SH-SY5Y (cell line): ENCODE measurements at regions not wholly inside any gene's neighbourhood (a gene's known extent, or its start where the extent isn't known, plus 50 kb on each side); places are given as distances from the start of the nearest gene placed in this dataset.

Experiments
- GATA2 ChIP-seq: IDR thresholded peaks from 2 replicates; pipeline ENCODE4 v1.6.1; 2011; ENCODE audit warnings: mild to moderate bottlenecking, low read depth, low read length
- GATA3 ChIP-seq: IDR thresholded peaks from 2 replicates; pipeline ENCODE4 v1.6.1; 2011; ENCODE audit warnings: low read depth, mild to moderate bottlenecking, low read length, moderate library complexity

DNA sequence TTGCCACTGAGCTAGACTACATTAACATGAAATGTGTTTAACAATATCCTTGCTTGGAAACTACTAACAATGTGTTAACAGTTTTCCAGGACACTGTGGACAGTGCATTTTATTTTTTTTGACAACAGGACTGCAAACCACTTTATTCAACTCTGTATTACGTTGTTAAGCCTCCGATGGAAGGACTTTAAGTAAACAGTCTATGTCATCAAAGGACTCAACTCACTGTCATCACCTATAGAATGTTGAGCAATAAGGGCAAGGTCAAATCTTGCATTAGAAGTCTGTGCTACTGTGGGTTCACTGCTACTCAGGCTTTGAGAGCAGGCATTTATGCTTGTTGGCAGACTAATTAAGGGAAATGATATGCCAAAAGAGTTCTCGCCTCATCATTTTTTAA is 483.7 kb downstream of the FLRT2 start:
- TF ChIP-seq GATA2 (no peak), GATA3 (no peak)

DNA sequence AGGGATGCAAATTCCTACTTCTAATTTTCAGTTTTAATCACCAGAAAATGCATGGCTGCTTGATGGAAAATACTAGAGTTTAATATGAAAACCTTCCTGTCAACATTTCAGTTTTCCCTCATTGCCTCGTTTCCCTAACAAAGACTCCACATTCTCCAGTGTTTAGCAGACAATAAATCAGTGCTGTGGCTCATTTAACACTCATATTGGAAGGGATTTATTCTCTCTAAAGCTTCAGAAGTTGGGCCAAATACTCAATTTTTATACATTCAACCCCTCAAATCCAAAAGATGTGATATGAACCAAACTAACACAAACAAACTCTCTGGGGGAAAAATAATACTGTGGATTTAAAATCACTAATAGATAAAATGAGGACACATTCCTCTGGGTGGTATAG is 482.5 kb downstream of the FLRT2 start:
- TF ChIP-seq GATA2 (no peak), GATA3 (no peak)

DNA sequence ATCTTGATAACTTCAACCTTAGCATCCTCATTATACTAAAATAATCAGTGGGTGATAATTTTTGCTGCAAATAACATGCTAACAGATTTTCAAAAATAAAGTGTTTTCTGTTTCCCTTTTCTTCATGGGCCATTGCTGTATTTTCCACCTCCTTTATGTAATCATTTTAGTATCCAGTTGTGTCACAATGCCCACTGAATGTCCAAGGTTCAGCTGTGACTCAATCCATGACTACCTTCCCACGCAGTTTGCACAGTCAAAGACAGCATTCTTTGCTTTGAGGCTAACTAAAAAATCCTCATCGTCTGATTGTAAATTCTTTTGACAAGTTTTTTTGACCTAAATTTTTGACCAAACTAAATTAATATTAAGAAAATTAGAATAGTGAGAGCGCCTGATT is 474.1 kb downstream of the FLRT2 start:
- no peak for TF ChIP-seq GATA3
- TF ChIP-seq GATA2: no peak

DNA sequence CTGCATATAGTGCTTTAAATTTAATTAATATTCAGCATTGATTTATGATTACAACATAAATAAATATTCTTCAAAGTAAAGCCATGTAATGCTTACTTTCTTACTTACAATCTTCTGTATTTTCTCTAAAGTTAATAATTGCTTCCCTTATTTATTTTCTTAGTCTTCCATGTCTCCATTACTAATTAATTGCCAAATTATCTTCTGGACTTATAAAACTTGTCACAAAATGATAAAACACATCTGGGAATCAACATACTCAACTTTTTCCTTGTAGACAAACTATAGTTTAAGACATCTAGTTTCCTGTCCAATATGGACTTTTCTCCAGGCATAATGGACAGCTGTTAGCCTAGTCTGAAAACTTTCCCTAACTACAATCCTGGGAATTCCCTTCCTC is 466.6 kb downstream of the FLRT2 start:
- TF ChIP-seq GATA3: no peak
- TF ChIP-seq GATA2: no peak

DNA sequence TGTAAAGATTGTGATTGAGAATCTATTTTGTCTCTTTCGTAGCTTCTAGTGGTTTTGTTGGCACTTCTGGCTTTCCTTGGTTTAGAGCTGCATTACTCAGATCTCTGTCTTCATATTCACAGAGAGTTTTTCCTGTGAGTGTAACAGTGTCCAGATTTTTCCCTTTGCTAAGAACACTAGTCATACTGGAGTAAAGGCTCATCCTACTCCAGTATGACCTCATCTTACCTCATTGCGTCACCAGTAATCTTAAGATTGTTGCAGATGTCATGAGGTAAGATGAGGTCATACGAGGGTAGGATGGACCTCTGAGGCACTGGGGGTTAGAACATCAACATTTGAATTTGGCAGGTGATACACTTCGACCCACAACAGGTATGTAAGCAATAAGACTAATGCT is 461.2 kb downstream of the FLRT2 start:
- TF ChIP-seq GATA2: no peak
- no peak for TF ChIP-seq GATA3

DNA sequence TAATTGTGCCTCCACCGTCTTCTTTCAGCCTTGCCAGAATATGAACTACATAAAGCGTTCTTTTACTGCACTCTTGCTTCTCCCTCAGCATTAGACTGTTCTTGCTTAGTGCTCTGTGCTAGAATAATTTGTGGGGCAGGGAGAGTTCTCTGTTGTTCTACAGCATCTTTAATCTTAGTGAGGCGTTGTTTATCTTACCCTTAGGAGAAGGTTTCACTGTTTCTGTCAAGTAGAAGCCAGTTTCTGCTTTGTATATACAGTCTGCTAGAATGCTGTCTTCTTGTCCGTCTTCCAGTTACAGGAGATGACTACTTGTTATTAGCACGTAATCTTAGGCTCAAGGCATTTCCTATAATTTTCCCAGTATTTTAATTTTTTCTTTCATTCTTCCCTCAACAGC is 458.0 kb downstream of the FLRT2 start:
- no peak for TF ChIP-seq GATA3
- no peak for TF ChIP-seq GATA2

DNA sequence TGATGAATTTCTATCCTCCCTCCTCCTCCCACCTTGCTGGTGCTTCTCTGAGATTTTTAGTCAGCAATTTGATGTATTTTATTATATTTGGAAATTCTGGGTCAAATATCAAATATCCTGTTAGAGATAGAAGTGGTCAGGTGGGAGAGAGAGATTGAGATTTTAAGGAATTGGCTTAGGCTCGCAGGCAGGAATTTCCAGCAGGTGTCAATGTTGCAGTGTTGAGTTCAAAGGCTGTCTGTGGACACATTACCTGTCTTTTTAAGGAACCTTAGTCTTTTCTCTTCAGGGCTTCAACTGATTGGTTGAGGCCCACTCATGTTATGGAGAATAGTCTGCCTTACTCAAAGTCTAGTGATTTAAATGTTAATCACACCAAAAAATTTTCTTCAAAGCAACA is 457.3 kb downstream of the FLRT2 start:
- no peak for TF ChIP-seq GATA3
- TF ChIP-seq GATA2: no peak

DNA sequence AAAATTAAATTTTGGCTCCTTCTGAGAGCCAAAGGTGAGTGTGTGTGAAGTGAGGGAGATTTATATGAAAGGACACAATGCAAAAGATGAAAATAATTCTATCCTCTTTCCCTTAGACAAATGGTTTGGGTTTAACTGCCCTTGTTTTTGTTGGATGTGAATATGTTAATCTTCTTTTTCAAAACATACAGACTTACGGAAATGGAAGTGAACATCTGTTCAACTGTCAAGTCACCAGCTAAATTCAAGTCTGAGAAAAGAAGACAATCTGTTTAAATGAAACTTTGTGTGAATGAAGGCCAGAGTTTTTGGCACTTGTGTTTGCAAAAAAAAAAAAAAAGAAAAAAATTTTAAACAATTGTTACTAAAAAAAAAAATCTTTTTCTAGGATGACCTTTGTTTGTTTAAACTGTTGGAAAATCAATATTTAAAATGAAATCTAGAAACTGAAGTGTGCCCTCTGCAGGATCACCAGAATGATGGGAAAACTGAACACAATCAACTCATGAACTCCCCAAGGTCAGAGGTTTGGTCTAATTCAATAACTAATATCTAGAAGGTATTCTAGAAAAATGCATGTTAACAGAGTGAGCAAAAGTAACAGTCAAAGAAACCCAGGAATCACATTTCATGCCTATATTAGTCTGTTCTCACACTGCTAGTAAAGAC is 448.8 kb downstream of the FLRT2 start:
- no peak for TF ChIP-seq GATA2
- no peak for TF ChIP-seq GATA3

DNA sequence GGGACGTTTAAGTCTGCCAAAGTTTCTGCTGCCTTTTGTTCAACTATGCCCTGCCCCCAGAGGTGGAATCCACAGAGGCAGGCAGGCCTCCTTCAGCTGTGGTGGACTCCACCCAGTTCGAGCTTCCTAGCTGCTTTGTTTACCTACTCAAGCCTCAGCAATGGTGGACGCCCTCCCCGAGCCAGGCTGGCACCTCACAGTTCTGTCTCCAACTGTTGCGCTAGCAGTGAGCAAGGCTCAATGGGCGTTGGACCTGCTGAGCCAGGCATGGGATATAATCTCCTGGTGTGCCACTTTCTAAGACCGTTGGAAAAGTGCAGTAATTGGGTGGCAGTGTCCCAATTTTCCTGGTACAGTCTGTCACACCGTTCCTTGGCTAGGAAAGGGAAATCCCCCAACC is 444.7 kb downstream of the FLRT2 start:
- no peak for TF ChIP-seq GATA2
- no peak for TF ChIP-seq GATA3

DNA sequence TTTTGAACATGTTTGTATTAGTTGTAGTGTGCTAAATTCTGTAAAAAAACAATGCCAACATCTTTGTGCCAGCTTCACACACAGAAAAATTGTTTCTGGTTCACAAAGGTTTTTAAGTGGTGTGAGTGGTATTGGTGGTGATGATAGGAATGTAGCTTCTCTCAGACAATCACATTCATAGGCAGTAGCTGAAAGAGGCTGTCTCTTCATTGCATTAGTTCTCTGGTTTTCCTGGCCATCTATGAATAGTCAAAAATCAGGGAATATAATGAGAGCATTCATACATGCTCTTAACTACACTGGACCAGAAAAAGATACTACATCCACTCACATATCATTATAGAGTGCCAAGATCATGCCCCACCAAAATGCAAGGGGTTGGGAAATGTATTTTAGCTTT is 433.5 kb downstream of the FLRT2 start:
- TF ChIP-seq GATA3: no peak
- TF ChIP-seq GATA2: no peak

DNA sequence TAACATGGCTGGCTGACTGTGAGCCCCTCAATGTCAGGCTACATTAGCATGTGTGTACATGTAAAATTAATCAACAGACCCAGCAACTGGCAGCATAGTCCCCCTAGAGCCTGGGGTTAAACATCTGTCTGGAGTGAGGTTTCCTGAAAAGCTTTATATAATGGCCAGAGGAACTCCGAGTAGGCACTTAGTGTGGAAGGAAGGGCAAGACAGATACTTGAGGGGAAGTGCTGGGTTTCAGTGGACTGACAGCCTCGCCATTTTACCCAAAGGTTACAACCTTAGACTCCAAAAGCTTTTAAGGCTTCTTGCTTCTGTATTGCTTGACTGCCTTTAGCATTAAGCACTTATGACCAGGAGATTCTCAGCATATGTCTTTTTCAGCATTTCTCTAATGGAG is 430.8 kb downstream of the FLRT2 start:
- no peak for TF ChIP-seq GATA3

DNA sequence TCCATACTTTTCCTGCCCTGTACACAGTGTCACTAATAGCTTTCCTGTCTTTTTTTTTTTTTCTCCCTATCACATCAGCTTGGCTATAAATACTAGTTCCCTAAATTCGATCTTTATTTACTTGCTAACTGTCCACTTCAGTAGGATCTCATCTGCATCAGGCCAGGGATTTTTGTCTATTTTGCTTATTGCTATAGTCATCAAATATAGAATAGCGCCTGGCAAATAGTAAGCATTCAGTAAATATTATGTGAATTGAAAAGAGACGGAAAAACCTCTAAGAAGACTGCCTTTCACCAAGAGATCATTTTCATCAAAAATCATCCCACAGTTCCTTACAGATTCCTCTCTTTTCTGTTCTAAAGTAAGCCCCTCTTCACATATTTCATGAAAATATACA is 429.1 kb downstream of the FLRT2 start:
- TF ChIP-seq GATA3: no peak

DNA sequence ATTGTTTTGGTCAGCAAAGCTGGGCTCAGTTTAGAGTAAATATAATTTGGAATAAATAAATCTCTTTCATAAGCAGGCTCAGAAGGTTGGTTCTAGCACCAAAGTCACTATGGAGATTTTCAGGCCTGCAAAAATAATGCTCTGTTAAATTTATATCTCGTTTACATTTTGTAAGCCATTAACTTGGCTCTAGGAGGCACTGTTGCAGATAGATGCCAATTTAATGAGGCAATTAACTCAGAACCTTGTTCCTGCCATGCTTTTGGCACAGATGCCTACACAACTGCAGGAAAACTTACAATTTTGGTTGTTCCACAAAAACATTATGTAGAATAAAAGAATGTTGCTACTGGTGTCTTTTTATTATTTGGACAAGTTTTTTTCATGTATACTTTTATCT is 428.1 kb downstream of the FLRT2 start:
- TF ChIP-seq GATA3 (no peak), GATA2 (no peak)

DNA sequence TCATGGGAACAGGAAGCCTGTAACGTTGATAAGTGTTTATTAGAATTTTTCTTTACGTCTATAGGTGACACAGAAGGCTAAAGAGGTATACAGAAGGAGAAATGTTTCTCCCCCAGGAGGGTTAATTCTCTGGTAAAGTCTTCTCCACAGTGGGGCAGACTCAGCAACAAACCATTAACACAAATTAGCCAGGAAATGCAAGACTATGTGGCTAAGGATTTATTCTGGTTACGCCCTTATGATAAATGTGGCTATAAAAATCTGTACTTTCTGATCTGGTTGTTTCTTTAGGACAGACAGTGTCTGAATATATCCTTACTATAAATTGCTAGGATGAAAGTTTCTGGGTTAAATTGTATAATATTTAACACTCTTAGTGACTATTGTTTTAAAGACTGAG is 423.3 kb downstream of the FLRT2 start:
- TF ChIP-seq GATA2: no peak

DNA sequence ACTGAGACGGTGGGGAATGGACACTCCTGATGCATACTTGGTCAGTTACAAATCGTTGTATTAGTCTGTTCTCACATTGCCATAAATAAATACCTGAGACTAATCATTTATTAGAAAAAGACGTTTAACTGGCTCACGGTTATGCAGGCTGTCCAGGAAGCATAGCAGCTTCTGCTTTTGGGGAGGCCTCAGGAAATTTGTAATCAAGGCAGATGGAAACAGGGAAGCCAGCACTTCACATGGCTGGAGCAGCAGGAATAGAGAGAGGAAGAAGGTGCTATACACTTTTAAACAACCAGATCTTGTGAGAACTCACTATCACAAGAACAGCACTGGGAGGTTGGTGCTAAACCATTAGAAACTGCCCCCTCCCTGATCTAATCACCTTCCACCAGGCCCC is 418.2 kb downstream of the FLRT2 start:
- TF ChIP-seq GATA3: no peak
- TF ChIP-seq GATA2: no peak

DNA sequence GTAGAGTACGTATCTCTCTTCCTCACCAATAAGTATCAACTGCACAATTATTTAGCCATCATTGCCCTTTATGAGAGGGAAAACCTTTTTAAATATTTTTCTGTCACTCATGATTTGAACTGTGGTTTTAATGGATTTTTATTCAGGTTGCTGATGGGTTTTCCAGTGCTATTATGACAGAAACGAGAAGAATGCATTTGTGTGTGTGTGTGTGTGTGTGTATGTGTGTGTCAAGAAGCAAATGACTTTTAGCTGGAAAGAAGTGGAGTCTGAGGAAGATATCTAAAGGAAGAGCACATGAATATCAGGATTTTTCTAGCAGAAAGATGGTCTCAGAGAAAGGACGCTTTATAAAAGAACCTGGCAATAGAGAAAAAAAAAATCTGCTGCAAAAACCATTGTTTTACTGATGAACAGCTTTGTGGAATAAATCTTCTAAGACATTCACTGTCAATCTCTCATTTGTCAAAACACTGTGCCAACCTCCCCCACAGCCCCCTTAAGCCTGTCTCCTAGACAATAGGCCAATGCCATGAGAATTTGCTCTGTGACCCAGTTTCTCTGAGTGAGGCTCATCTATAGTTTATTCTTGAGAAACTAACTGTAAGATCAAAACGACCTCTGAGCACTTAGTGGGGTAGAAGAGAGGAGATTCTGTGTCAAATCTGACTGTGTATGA is 417.7 kb downstream of the FLRT2 start:
- TF ChIP-seq GATA2 (no peak), GATA3 (no peak)
